Lung microvascular endothelial cell (primary cell): ENCODE measurements at regions not wholly inside any gene's neighbourhood (a gene's known extent, or its start where the extent isn't known, plus 50 kb on each side); places are given as distances from the start of the nearest gene placed in this dataset.

Experiments used
- DNase-seq, 2 donors: peaks; one replicate each; pipeline versions ENCODE4 v3.0.0 to v3.0.0-alpha.2; 2010; ENCODE audit warnings: low read depth in 2 of 2

GRCh38 chr15:100783760-100784492 lies 95.7 kb upstream of the ALDH1A3 start:
- DNase-seq: no peak

DNA sequence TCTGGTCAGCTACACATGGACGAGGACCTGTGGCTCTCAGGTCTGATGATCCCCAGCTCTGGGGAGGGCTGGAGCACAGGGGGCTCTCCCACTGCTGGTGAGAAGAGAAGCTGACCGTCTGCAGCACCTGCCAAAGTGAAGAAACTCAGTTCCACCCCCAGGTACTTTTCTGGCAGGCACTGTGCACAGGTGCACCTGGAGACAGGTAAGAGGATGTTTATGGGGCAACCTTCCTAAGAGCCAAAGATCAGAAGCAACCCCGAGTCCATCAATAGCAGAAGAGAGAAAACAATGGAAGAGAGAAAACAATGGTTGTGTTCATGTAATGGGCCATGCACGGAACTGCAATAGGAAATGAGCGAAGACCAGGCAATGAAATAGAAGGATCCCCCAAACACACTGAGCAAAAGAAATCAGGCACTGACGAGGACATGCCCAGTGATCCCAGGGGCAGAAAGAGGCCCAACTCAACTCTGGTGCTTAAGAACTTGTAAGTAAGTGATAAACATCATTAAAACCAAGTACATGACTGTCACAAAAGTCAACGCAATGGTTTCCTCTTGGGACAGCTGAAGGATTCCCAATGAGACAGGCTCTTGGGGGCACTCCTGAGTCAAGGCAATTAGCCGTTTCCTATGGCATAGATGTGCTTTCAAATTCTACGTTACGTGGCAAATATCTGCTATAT lies 95.0 kb upstream of the ALDH1A3 start:
- DNase-seq: no peak

- no peak for DNase-seq
These were observed 94.2 kb upstream of the ALDH1A3 start for GRCh38 chr15:100785181-100786138.

DNA sequence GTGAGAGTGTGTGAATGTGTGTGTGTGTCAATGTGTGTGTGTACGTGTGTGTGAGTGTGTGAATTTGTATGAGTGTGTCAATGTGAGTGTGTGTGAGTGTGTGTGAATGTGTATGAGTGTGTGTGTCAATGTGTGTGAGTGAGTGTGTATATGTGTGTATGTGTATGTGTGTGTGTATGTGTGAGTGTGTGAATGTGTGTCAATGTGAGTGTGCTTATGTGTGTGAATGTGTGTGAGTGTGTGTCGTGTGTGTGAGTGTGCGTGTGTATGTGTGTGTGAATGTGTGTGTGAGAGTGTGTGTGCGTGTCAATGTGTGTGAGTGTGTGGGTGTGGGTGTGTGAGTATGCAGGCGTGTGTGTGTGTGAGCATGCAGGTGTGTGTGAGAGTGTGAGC lies 93.5 kb upstream of the ALDH1A3 start:
- DNase-seq: no peak

- DNase-seq: no peak
These were observed 92.6 kb upstream of the ALDH1A3 start for GRCh38 chr15:100786901-100787566.

DNA sequence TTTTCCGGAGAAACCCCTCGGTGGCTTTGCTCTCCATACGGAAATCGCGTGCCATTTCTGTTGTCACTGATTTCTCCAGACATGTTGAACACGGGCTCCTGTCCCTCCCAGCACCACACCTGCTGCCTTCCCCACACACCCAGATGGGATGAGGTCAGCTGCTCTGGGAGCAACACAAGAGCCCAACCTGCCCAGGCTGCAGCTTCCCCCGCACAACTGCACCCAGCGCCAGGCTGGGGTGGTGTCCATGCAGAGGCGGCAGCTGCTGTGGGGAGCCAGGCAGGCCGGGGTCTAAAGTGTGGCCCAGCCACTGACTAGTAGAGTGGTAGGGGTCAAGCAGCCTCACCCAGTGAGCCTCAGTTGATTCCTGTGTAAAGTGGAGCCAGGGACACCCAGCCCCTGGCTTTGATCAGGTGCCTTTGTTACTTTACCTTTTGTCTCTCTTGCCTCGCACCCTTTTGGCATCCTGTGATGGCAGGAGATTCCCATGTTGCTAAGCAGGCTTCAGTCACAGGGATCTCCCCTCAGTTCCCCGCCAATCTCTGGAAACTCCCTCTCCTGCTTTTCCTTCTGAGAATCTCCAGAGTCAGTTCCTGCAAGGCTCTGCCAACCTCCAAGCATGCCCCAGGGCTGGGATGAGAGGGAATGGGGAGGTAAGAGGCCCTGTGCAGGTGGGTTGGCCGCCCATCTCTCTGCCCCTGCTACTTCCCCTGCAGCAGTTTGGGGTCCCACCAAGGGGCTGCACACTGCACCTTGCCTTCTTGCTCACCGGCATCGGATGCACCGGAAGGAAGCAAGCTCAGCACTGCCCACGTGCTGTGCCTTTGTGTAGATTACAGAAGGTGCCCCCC lies 91.8 kb upstream of the ALDH1A3 start:
- no peak for DNase-seq

- no peak for DNase-seq
These were observed 91.1 kb upstream of the ALDH1A3 start for GRCh38 chr15:100788418-100789105.

GRCh38 chr15:100790786-100791265 lies 88.8 kb upstream of the ALDH1A3 start:
- DNase-seq: no peak

GRCh38 chr15:100794008-100794407 lies 85.6 kb upstream of the ALDH1A3 start:
- no peak for DNase-seq

DNA sequence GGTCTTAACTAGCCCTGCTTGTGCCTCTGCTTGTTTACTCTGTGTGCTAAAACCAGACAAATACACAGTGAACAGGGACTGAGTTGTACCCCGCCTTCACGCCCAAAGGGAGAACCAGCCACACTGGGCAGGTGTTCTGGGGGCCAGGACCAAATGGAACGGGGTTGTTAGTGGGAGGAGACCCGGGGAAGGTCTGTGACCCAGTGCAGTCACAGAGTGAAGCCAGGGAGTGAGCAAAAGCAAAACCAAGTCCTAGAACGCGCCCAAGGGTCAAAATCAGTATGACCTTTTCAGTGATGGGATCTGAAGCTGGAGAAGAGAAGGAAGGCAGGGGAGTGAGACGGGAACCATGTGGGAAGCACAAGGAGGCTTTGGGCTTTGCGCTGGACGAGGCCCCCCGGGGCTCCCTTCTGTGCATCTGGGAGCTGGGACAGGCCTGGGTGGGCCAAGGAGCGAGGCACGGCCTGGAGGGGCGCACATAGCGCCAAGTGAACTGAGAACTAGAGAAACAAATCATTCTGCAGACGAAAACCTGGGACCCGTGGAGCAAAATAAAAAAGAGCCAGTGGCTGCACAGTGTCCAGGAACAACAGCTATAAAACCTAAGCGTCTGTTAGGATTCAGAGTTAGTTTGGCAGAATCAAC lies 78.3 kb upstream of the ALDH1A3 start:
- no peak for DNase-seq

- no peak for DNase-seq
These were observed 77.0 kb upstream of the ALDH1A3 start for GRCh38 chr15:100802421-100803170.

- DNase-seq: no peak
These were observed 76.5 kb upstream of the ALDH1A3 start for GRCh38 chr15:100803171-100803440.

DNA sequence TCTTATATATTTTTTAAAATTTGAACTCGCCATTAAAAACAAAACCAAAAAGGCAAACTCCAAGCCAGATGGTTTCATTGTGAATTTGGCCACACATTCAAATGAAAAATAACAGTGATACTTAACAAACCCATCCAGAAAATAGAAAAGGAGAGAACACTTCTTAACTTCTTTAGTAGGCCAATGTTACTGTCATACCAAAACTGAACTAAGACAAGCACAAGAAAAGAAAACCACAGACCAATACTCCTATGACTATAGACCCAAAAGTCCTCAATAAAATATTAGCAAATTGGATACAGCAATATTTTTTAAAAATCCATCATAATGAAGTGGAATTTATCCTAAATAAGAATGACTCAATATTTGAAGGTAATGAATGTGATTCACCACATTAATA lies 73.5 kb upstream of the ALDH1A3 start:
- no peak for DNase-seq

GRCh38 chr15:100807028-100807427 lies 72.6 kb upstream of the ALDH1A3 start:
- no peak for DNase-seq

- DNase-seq: no peak
These were observed 70.9 kb upstream of the ALDH1A3 start for GRCh38 chr15:100808691-100809090.

DNA sequence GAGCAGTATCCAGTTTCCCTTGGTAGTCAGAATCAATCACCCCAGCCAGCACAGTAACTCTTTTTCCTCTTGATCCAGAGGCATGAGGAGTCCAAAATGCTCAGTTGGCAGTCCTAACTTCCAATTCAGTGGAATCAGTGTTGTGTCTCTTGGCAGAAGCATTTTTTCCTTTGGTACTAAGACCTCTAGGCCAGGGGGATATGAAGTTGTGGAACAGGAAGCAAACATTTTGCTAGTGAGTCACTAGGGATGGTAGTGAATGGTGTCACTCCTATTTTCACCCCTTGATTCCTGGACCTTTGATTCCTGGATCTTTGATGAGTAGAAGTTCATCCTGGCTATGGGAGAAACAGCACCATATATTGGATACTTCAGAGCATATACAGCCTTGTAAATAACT lies 70.5 kb upstream of the ALDH1A3 start:
- DNase-seq: peak; percentile 21 to 90

- no peak for DNase-seq
These were observed 70.0 kb upstream of the ALDH1A3 start for GRCh38 chr15:100809587-100809986.

DNA sequence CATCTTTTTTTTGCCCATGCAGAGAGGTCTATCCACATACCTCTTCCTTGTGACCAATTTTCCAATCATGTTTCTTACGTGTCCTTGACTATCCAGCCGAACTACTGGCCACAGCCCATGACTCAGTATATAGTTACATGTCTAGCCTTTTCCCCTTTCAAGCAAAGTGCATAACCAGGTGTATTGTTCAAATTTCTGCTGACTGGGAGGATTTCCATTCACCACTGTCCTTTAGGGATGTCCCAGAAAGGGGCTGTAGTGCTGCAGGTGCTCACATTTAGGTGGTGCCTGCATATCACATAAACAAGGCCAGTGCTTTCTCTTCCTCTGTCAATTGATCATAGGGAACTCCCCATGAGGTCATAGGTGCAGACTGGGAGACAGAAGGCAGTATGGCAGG lies 69.4 kb upstream of the ALDH1A3 start:
- no peak for DNase-seq

DNA sequence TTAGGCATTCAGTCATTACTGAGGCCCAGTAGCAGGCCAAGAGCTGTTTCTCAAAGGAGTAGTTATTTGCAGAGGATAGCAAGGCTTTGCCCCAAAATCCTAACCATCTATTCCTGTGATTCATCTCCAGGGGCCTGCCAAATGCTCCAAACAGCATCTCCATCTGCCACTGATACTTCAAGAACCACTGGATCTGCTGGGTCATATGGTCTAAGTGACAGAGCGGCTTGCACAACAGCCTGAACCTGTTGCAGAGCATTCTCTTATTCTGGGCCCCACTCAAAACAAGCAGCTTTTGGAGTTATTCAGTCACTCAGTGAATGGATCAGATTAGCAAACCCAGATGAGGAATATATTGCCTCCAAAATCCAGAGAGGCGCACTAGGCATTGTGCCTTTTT lies 68.8 kb upstream of the ALDH1A3 start:
- DNase-seq: no peak
